Retinal pigment epithelial cell (primary cell): ENCODE measurements at regions not wholly inside any gene's neighbourhood (a gene's known extent, or its start where the extent isn't known, plus 50 kb on each side); places are given as distances from the start of the nearest gene placed in this dataset.
"Not testable (repeated sequence)": the region's sequence is repeated elsewhere in the genome, so short reads cannot be mapped to it uniquely, and the experiment has no call there.

Experiments used
- DNase-seq: peaks from one replicate; pipeline ENCODE4 v3.0.0-alpha.2; 2010; ENCODE audit warnings: low read depth
- H3K4me3 ChIP-seq: 2 replicates; pipeline ENCODE4 v1.5.1; 2011; ENCODE audit warnings: mild to moderate bottlenecking, low read length, control low read depth, moderate library complexity
- CTCF ChIP-seq: conservative IDR thresholded peaks from 2 replicates; pipeline ENCODE4 v1.5.1; 2011; ENCODE audit warnings: low read depth, low read length, control low read depth, inconsistent platforms

DNA sequence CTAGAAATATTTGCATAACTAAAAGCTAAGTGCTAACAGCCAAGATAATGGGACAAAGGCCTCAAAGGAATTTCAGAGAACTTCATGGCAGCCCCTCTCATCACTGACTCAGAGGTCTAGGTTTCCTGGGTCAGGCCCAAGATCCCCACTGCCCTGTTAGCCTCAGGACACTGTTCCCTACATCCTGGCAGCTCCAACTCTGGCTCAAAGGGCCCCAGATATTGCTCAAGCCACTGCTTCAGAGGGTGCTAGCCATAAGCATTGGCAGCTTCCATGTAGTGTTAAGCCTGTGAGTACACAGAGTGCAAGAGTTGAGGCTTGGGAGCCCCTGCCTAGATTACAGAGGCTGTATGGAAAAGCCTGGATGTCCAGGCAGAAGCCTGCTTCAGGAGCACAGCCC, 998.1 kb downstream of the TLE1 start:
- no peak for DNase-seq
- TF ChIP-seq CTCF, result no peak
- H3K4me3 ChIP-seq, result no peak overlapping the region

GRCh38 chr9:80690349-80690939, 998.9 kb downstream of the TLE1 start:
- TF ChIP-seq CTCF, result no peak
- DNase-seq, result no peak
- H3K4me3 ChIP-seq, result no peak overlapping the region

GRCh38 chr9:80679916-80680315, 1009.4 kb downstream of the TLE1 start:
- no peak for TF ChIP-seq CTCF
- no peak for DNase-seq

DNA sequence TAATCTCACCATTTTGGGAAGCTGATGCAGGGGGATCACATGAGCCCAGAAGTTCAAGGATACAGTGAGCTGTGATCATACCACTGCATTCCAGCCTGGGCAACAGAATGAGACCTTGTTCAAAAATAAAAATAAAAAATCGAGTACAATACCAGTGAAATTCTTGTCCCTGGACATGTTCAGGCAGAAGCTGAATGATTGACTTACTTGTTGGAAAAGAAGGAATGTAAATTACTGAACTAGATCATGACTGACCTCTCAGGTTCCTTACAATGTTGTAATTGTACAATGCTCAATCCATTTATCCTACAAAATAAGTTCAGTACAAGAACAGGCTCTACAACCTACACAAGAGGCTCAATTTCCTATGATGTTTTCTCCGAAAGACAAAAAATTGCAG, 1010.4 kb downstream of the TLE1 start:
- DNase-seq, result no peak
- TF ChIP-seq CTCF, result no peak
- no peak overlapping the region for H3K4me3 ChIP-seq

More at GRCh38 chr9:80679916-80680315, 1009.4 kb downstream of the TLE1 start:
- H3K4me3 ChIP-seq, result no peak overlapping the region

DNA sequence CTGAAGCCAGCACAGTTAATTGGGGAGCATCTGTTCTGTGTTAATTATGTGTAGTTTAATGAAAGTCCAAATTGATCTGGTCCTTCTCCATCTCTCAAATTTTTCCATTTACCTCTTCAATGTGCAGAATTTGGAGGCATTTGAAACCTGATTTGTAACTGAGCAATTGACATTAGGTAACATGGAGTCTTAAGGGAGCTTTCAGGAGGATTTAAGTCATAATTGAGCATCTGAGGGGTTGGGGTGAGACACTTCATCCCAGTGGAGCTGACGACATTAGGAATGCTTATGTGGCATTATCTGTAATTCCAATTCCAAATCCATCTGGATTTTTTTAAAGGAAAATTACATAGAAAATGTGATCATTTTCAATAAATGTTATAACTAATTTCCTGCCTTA, 1015.9 kb downstream of the TLE1 start:
- no peak overlapping the region for H3K4me3 ChIP-seq
- TF ChIP-seq CTCF, result no peak
- no peak for DNase-seq

DNA sequence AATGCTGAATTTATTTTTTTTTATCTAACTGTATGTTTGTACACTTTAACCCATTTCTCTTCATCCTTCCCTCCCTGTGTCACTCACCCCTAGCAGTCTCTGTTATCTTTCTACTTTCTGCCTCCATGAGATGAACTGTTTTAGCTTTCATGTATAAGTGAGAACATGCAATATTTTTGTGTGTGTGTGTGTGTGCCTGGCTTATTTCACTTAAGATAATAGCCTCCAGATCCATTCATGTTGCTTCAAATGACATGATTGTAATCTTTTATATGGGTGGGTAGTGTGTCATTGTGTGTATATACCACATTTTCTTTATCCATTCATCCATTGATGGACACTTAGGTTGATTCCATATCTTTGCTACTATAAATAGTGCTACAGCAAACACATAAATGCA, 1023.9 kb downstream of the TLE1 start:
- DNase-seq, result no peak
- no peak overlapping the region for H3K4me3 ChIP-seq
- TF ChIP-seq CTCF, result no peak

DNA sequence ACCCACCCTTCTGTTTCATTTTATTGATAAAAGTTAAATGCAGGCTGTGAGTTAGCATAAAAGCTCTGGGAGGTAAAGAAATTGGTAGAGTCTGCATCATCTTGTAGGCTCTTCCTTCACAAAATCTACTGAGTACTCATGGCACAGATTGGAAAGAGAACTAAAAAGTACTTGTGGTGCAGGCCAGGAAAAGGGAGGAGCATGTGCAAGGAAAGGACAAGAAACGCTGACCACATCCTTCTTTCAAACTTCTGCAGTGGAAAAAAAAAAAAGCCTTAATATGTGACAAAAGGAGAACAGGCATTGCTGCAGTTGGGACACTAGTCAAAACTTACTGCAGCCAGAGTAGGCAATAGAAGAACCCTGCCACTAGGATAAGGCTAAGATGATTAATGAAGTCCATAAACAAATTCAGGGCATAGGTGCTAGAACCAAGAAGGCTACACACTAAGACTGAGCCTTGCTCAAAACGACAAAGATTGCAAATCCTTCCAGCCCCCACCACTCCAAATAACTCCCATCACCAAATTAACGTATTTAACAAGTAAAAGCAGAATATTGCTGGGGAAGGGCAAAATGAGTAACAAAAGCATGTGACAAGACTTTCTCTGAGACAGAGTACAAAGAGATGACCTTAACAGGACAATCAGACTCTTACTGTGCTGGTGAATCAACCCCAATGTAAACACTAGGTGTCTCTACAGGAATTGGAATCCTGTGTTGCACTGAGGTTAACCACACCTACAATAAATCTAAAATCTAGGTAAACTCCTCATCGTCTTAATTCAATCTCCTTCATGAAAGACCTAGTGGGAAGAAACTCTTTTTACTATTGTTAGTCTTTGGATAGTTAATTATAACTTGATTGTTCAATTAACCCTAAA, 1024.8 kb downstream of the TLE1 start:
- no peak for DNase-seq
- peak; percentile 39 for TF ChIP-seq CTCF
- no peak overlapping the region for H3K4me3 ChIP-seq

DNA sequence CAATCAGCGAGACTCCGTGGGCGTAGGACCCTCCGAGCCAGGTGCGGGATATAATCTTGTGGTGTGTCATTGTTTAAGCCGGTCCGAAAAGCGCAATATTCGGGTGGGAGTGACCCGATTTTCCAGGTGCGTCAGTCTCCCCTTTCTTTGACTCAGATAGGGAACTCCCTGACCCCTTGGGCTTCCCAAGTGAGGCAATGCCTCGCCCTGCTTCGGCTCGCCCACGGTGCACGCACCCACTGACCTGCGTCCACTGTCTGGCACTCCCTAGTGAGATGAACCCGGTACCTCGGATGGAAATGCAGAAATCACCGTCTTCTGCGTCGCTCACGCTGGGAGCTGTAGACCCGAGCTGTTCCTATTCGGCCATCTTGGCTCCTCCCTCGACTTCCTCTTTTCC, 1029.6 kb downstream of the TLE1 start:
- not testable (repeated sequence) for H3K4me3 ChIP-seq, DNase-seq
